NCI-H187 (cell line): ENCODE measurements at regions not wholly inside any gene's neighbourhood (a gene's known extent, or its start where the extent isn't known, plus 50 kb on each side); places are given as distances from the start of the nearest gene placed in this dataset.

ENCODE experiments used
- DNase-seq, 2 experiments: peaks; one replicate each; lab custom pipeline; 2025; lab: John Stamatoyannopoulos, UW

DNA sequence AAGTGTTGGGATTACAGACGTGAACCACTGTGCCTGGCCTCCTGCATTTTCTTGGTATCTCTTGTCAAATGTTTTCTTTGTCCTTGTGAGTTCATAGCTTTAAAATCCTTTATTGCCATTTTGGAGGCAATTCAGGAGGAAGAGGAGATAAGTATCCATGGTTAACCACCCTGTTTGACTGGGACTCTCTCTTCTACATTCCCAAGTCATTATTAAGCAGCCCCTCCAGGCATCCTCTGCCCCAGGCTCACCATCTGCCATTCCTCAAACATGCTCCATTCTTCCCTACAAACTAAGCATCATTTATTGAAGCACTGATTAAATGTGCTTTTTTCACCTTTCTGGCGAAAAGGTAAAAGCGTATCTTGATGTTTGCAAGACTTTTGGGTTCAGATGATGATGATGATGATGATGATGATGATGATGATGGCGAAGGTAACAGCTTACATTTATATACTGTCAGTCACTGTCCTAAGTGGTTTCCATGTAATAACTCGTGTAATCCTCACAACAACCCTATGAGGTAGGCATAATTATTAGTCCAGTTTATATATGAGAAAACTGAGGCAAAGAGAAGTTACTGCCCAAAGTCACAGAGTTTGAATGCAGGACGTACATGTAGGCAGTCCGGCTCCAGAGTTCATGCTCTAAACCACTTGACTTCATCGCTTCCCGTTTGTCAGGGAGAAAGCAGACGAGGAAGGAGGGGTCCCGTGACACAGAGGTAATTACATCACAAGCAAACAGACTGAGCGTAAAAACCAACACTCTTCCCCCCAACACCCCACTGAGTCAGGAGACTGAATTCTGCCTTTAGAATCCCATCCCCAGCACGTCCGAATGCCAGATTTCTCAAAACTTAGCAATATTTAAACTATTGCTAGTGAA lies 69.7 kb upstream of the ACKR3 start:
- no peak for DNase-seq

DNA sequence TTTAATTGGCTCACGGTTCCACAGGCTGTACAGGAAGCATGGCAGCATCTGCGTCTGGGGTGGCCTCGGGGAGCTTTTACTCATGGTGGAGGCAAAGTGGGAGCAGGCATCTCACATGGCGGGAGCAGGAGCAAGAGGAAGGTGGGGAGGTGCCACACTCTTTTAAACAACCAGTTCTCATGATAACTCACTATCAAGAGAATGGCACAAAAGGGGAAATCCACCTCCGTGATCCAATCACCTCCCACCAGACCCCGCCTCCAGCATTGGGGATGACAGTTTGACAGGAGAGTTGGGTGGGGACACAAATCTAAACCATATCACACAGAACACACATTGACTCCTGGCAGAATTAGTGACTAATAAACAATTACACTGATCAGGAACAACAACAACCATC lies 68.6 kb upstream of the ACKR3 start:
- DNase-seq, result no peak

DNA sequence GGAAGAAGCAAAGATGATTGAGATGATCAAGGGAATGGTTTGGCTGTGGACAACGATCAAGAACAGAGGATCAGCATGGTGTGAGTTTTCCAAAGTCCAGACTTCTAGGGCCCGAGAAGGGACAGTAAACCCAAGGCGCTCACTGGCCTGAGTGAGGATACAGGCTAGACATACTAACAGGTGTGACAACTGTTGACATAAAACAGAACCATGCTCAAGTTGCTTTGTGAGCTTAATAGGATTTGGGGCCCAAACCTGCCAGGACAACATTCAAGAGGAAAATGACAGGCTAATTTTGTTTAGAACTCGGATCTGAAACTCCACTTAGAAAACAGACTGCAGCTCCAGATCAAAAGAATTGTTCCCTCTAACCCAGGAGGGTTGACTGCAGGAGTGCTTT lies 68.1 kb upstream of the ACKR3 start:
- DNase-seq, result no peak

DNA sequence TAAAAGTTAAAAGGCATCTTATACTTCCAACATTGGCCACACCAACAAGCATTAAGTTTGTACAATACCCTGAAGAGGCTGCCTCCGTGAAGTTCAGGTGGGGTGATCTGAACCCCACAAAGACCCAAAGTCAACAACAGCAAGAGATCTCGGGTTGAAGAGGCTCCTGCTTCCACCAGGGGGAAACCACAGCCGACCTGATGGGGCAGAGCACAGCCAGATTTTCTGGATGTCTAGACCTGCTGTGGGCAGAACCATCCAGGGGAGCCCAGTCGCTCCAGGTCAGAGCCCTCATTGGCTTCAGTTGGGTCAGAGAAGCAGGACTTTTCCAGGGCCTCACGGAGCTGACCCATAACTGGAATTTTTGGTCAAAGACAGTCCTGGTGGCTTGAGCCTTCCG lies 66.5 kb upstream of the ACKR3 start:
- no peak for DNase-seq

DNA sequence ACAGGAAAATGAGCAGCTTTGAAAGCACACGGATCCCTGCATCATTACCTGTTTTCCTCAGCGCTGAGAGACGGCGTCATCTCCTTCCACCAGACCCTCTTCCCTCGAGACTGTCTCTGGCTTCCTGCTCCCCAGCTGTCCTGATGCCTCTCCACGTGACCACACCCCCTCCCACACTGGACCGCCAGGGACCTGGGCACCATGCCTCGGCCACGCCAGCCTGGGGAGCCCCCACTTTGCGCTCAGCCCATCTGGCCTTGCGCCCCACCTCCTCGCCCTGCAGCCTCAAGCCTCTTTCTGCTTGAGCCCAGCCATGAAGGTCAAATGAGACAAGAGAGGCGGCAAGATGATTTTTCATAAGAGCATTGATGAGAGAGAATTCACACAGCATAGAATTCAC lies 66.0 kb upstream of the ACKR3 start:
- DNase-seq, result no peak

DNA sequence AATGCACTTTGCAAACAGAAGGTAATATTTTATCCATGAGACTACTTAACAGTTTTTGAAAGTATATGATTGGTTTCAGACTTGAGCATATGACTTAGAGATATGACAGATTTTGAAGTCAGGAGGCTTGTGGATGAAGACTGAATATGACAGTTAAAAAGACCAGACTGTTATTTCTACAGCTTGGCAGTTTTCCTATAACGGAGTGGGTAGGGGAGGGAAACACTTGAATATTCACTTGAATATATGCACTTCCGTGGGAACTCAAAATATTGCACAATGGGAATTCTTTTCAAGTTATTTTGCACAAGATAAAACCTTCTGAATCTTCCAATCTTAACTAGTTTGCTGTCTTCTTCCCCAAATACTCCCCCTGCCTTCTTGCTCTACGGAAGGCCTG lies 64.6 kb upstream of the ACKR3 start:
- DNase-seq, result no peak

DNA sequence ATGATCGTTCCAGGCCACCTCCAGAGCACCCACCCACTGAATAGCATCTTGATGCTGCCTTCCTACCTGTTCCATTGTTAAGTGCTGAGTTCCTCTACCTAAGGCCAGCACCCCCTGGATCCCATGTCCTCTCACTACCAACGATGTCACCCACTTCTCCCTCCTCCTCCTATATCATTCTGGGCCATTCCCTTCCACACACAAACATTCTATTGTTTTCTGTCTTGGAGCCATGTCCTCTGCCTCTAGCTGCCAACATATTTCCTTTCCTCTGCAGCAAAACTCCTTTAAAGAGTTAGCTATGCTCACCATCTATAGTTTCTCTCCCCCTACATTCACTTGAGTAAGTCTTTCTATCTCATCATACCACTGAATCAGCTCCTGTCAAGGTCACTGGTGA lies 64.0 kb upstream of the ACKR3 start:
- no peak for DNase-seq

DNA sequence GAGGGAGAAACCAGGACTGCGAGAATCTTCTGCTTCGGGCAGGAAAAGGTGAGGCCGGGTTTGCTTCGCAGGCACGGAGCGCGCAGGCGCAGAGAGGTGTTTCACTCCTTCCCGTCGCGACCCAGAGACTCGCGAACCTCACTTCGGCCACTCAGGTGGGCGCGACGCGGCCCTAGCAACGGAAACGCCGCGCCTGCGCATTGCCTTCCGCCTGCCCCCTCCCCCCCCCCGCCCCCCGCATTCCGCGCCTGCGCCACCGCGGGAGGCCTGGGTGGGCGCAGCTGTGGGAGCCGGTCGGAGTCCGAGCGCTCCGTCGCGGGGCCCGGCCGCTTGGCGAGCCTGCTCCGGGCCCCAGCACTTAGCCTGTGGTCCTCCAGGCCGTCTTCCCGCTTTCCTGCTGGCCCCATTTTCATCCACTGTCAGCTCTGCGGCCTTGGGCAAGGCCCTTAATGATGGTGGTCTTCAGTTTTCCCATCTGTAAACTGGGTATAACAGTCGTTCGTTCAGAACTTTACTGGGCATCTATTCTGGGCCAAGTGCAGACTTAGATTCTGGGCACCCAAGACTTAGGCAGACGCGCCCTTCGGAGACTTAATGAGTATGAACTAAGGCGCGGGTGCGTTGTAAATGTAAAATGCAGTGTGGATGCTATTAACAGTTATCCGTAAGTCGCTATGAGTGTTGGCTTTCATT lies 62.1 kb upstream of the ACKR3 start:
- DNase-seq, result no peak

DNA sequence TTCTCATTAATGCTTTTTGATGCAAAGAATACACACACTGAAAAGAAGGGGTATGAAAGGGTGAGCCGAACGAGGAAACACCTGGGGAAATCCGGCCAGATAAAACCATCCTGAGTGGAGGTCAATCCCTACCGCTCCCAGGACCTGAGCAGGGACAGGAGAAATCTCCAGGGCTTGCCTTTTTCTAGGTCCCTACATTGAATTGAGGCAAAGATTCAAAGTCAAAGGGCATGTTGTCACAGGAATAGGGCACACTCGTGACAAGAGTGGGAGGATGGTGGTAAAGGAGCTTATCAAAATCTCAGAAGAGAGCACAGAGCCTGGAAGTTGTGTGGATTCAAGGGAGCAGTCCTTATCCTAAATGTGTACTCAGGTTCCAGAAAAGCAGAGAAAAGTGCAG lies 61.2 kb upstream of the ACKR3 start:
- DNase-seq, result no peak

DNA sequence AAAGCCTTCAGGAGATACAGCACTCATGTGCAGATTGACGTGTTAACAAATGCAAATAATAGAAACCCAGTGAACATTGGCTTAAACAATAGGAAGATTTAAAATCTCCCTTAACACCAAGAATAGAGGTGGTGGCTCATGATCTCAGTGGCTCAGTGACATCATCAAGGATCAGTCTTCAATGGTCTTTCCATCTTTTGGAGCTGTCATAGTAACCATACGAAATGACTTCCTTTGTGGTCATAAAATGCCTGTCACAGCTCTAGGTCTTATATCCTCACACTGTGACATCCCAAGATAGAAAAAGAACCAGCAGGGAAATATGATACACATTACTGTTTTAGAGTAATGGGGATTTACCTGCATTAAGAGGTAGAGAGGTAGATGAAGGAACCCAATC lies 59.6 kb upstream of the ACKR3 start:
- no peak for DNase-seq

DNA sequence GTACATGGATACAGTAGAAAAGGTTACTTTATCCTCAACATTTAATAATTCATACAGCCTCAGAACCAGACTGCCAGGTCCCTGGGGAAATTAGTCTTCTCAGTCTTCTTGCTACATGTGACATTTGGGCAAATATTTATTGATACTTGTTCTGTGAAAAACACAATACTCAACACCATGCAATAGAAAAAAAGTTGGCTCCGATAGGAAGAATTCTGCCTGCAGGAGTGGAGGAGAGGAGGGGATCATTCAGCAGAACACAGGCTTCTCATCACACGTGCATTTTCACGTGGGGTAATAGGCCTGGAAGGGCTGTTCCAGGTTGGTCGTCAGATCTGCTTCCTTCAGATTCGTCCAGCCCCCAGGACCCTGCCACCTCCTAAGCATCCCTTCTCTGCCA lies 58.4 kb upstream of the ACKR3 start:
- no peak for DNase-seq

DNA sequence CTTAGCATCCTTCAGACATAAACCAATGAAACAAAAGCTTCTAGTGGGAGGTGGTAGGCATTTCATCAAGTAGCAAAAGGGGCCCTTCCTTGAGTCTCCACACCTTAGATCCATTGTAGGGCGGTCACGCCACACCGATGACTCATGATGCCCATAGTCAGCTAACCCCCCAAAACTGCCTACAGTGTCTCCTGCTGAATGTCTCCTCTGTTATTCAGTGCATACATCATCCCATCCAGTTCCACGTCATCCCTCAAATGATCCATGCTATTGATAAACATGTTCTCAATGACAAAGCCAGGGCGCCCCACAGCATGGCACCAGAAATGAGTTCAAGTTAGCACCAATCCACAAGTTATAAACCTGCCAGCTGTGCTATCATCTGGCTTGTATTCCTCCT lies 57.4 kb upstream of the ACKR3 start:
- DNase-seq, result no peak

DNA sequence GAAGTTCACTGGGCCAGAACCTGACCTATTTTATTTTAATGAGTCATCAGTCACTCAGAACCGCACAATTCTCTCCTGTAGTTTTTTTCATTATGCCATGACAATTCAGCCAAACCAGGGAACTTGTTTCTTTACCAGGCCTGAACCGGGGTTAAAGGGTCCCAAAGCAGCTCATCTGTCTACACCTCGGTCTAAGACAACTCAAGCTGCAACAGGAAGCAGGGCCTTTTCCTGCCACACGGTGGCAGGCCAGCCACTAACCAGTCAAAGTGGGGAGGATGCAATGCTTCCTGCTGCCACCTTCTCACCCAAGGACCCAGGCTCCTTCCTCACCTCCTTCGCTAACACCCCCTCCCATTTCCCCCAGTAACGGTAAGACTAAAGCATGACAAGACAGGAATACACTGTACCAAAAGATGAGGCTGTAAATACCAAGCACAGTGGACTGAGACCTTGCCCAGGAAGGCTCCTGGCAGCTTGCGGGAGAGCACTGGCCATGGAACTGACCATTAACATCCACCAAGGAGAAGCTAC lies 56.7 kb upstream of the ACKR3 start:
- DNase-seq, result no peak

DNA sequence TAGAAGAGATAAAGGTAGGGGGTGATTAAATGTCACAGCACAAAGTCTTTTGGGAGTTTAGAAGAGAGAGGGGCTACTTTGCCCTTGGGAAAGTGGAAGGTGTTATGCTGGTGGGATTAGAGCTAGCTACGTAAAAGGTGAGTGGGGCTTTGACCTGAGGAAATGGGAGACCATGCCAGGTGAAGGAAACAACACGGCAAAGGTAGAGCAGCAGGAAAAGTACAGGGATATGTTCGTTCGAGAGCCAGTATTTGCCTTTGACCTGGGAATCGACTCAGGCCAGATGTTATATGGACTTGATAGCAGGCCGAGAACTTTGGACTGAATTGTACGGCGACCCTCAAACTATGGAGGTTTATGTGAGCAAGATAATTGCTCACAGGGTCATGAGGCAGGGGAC lies 55.7 kb upstream of the ACKR3 start:
- DNase-seq, result no peak

DNA sequence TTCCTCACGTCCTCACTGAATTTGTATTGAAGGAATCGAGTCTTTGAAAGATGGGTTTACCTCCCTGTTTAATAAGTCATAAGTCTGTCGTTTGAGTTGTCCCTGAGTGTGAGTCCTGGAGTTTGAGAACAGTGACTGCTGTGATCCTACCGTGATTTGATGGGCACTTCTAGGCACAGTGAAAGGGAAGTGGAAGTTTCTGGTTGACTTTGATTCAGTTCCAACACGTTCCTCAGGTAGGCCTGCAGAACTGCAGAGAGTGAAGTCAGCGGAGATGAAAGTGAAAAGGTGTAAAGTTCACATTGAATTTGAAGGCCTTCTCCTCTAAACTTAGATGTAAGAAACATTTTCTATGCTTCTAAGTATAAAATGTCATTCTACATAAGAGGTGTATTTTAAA lies 52.9 kb upstream of the ACKR3 start:
- DNase-seq, result no peak

DNA sequence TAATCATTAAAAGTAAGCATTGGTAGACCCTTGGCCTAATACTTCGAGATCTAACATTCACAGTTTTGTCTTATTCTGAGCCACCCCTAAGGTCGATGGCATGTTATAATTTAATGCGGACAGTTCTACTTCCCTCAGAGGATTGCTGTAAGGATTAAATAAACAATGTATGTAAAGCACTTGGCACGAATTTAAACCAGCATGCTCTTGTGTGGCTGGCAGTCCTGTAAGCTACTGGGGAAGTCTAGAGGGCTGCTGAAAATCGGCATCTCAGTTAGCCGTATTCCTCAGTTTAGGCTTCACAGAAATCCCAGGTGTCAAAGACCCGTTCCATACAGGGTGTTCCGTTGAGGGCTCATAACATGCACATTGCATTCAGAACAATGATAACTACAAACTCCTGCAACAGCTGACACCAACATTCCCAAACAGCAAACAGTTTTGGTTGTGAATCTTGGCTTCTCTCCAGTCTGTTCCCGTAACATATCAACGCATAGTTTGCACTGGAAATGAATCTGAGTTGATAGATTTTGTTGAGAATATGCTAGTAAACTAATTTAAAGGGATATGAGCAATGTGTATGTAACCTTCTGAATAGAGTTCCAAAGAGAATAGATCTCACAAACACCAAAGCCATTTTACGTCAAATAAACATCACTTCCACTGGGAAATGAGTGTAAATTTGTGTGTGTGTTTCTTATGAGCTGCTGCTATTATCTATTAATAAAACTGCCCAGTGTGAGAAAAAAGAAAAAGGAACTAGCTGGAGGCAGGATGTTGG lies 52.2 kb upstream of the ACKR3 start:
- no peak for DNase-seq
